ENCODE measurements at regions not wholly inside any gene's neighbourhood (a gene's known extent, or its start where the extent isn't known, plus 50 kb on each side); places are given as distances from the start of the nearest gene placed in this dataset.

GRCh38 chr2:2808551-2809058, 477.5 kb upstream of the MYT1L start:
- Histone ChIP-seq H3K9ac (ENCODE audit: low read length) (no peak overlapping the region), H3K4me2 (ENCODE audit: low read length) (no peak overlapping the region), H3K27me3 (ENCODE audit: insufficient read depth, low read length) (no peaks in the 10 kb centered on the region), H3K79me2 (ENCODE audit: insufficient read depth, low read length) (no peaks in the 10 kb centered on the region), H3K9me3 (ENCODE audit: low read length) (no peaks in the 10 kb centered on the region), H3K36me3 (ENCODE audit: insufficient read depth, low read length) (no peaks in the 10 kb centered on the region), H3K4me1 (ENCODE audit: insufficient read depth, low read length, severe bottlenecking) (no peaks in the 10 kb centered on the region), H3K27ac (ENCODE audit: low read depth, low read length, poor library complexity, severe bottlenecking) (no peak overlapping the region), H4K20me1 (ENCODE audit: insufficient read depth, low read length) (no peaks in the 10 kb centered on the region), H3F3A (ENCODE audit: insufficient read depth, low read length) (no peaks in the 10 kb centered on the region), H3K9me2 (ENCODE audit: low read depth, low read length) (no peaks in the 10 kb centered on the region), H2AFZ (ENCODE audit: low read length) (no peak overlapping the region), H3K4me3 (ENCODE audit: low read depth, low read length, poor library complexity, severe bottlenecking) (no peak overlapping the region)
- TF ChIP-seq EZH2 (IDR thresholded peaks at IDR 0.05; ENCODE audit: borderline replicate concordance, low read length), result no peak

GRCh38 chr2:2806711-2807110, 475.6 kb upstream of the MYT1L start:
- H4K20me1 ChIP-seq (ENCODE audit: insufficient read depth, low read length), result no peaks in the 10 kb centered on the region
- H2AFZ ChIP-seq (ENCODE audit: low read length), result no peak overlapping the region
- TF ChIP-seq CTCF (IDR thresholded peaks at IDR 0.05; ENCODE audit: low read length) (no peak), EZH2 (IDR thresholded peaks at IDR 0.05; ENCODE audit: borderline replicate concordance, low read length) (no peak)
- no peaks in the 10 kb centered on the region for H3K4me1 ChIP-seq (ENCODE audit: insufficient read depth, low read length, severe bottlenecking)
- H3K36me3 ChIP-seq (ENCODE audit: insufficient read depth, low read length), result no peaks in the 10 kb centered on the region
- no peaks in the 10 kb centered on the region for H3K9me2 ChIP-seq (ENCODE audit: low read depth, low read length)
- no peaks in the 10 kb centered on the region for H3K79me2 ChIP-seq (ENCODE audit: insufficient read depth, low read length)
- H3F3A ChIP-seq (ENCODE audit: insufficient read depth, low read length), result no peaks in the 10 kb centered on the region
- H3K27me3 ChIP-seq (ENCODE audit: insufficient read depth, low read length), result no peaks in the 10 kb centered on the region
- no peak overlapping the region for H3K4me3 ChIP-seq (ENCODE audit: low read depth, low read length, poor library complexity, severe bottlenecking)
- H3K9me3 ChIP-seq (ENCODE audit: low read length), result no peaks in the 10 kb centered on the region
- no peak overlapping the region for H3K4me2 ChIP-seq (ENCODE audit: low read length)
- H3K9ac ChIP-seq (ENCODE audit: low read length), result no peak overlapping the region
- no peak overlapping the region for H3K27ac ChIP-seq (ENCODE audit: low read depth, low read length, poor library complexity, severe bottlenecking)

DNA sequence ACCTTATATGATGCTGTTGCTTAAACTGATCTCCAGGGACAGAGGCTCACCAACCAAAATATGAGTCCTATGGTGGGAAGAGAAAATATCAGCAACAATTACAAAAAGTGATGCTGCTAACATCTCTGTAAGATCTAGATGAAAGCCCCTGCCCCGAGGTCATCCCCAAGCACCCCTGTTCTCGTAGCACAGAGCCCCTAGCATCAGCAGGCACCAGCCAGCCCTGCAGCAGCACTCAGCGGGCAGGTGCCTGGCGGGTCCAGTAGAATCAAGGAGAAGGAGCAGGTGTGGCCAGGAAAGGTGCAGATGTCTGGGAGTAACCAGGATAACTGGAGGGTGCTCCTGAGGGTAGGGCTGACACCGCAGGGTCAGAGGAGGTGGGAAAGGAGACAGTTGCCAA, 474.2 kb upstream of the MYT1L start:
- no peak for TF ChIP-seq CTCF (IDR thresholded peaks at IDR 0.05; ENCODE audit: low read length)
- no peak for TF ChIP-seq EZH2 (IDR thresholded peaks at IDR 0.05; ENCODE audit: borderline replicate concordance, low read length)
- H3K4me1 ChIP-seq (ENCODE audit: insufficient read depth, low read length, severe bottlenecking), result no peaks in the 10 kb centered on the region
- no peak overlapping the region for H3K27ac ChIP-seq (ENCODE audit: low read depth, low read length, poor library complexity, severe bottlenecking)
- H3K9me2 ChIP-seq (ENCODE audit: low read depth, low read length), result no peaks in the 10 kb centered on the region
- no peak overlapping the region for H3K4me2 ChIP-seq (ENCODE audit: low read length)
- no peaks in the 10 kb centered on the region for H3K27me3 ChIP-seq (ENCODE audit: insufficient read depth, low read length)
- no peak overlapping the region for H3K4me3 ChIP-seq (ENCODE audit: low read depth, low read length, poor library complexity, severe bottlenecking)
- H4K20me1 ChIP-seq (ENCODE audit: insufficient read depth, low read length), result no peaks in the 10 kb centered on the region
- no peak overlapping the region for H3K9ac ChIP-seq (ENCODE audit: low read length)
- H3F3A ChIP-seq (ENCODE audit: insufficient read depth, low read length), result no peaks in the 10 kb centered on the region
- H2AFZ ChIP-seq (ENCODE audit: low read length), result no peak overlapping the region
- no peaks in the 10 kb centered on the region for H3K36me3 ChIP-seq (ENCODE audit: insufficient read depth, low read length)
- no peaks in the 10 kb centered on the region for H3K9me3 ChIP-seq (ENCODE audit: low read length)
- H3K79me2 ChIP-seq (ENCODE audit: insufficient read depth, low read length), result no peaks in the 10 kb centered on the region

- TF ChIP-seq EZH2 (IDR thresholded peaks at IDR 0.05; ENCODE audit: borderline replicate concordance, low read length), result no peak
- no peak for TF ChIP-seq CTCF (IDR thresholded peaks at IDR 0.05; ENCODE audit: low read length)
- H3K27ac ChIP-seq (ENCODE audit: low read depth, low read length, poor library complexity, severe bottlenecking), result no peak overlapping the region
- no peaks in the 10 kb centered on the region for H3K9me3 ChIP-seq (ENCODE audit: low read length)
- H3K4me2 ChIP-seq (ENCODE audit: low read length), result no peak overlapping the region
- no peaks in the 10 kb centered on the region for H3F3A ChIP-seq (ENCODE audit: insufficient read depth, low read length)
- H4K20me1 ChIP-seq (ENCODE audit: insufficient read depth, low read length), result no peaks in the 10 kb centered on the region
- no peaks in the 10 kb centered on the region for H3K27me3 ChIP-seq (ENCODE audit: insufficient read depth, low read length)
- H2AFZ ChIP-seq (ENCODE audit: low read length), result no peak overlapping the region
- no peaks in the 10 kb centered on the region for H3K79me2 ChIP-seq (ENCODE audit: insufficient read depth, low read length)
- H3K9ac ChIP-seq (ENCODE audit: low read length), result no peak overlapping the region
- no peak overlapping the region for H3K4me3 ChIP-seq (ENCODE audit: low read depth, low read length, poor library complexity, severe bottlenecking)
- H3K9me2 ChIP-seq (ENCODE audit: low read depth, low read length), result no peaks in the 10 kb centered on the region
- no peaks in the 10 kb centered on the region for H3K36me3 ChIP-seq (ENCODE audit: insufficient read depth, low read length)
- H3K4me1 ChIP-seq (ENCODE audit: insufficient read depth, low read length, severe bottlenecking), result no peaks in the 10 kb centered on the region
Measured at GRCh38 chr2:2804528-2804927, 473.5 kb upstream of the MYT1L start.
